ENCODE measurements at regions not wholly inside any gene's neighbourhood (a gene's known extent, or its start where the extent isn't known, plus 50 kb on each side); places are given as distances from the start of the nearest gene placed in this dataset.

GRCh38 chr2:2648094-2648493, 317.0 kb upstream of the MYT1L start:
- TF ChIP-seq CTCF (conservative IDR thresholded peaks at IDR 0.05) (no peak), EZH2 (IDR thresholded peaks at IDR 0.05; ENCODE audit: low read depth) (no peak)

All from PC-9 (cell line).